A673 (cell line): ENCODE measurements at regions not wholly inside any gene's neighbourhood (a gene's known extent, or its start where the extent isn't known, plus 50 kb on each side); places are given as distances from the start of the nearest gene placed in this dataset.

Experiments
- BruUV-seq: library from RNA; stranded (reverse); fragments of 400-500 nt; replicated peaks from 2 replicates; lab custom pipeline; 2021; lab: Mats Ljungman, UMichigan
- CTCF ChIA-PET: fragments of 300-600 bp; sonication (Branson Sonifier 250); formaldehyde crosslinking; loops from one replicate; lab custom pipeline; 2022; ENCODE audit warnings: antibody characterized with exemption; lab: Charles Lee
- POLR2A ChIA-PET: fragments of 300-600 bp; sonication (Branson Sonifier 250); formaldehyde crosslinking; loops from one replicate; lab custom pipeline; 2022; ENCODE audit warnings: antibody characterized with exemption; ENCODE audit not compliant: low non-redundant PET; lab: Charles Lee
- DNase-seq: peaks from one replicate; pipeline ENCODE4 v3.0.0-alpha.2; 2015; ENCODE audit warnings: low spot score
- H3K27ac ChIP-seq: fragments of 200-600 bp; sonication (generic); 2 replicates; pipeline ENCODE4 v1.5.1; 2016; ENCODE audit warnings: mixed run types, low read depth, mild to moderate bottlenecking, mixed read lengths, antibody characterized with exemption, low read length; ENCODE audit not compliant: poor library complexity, severe bottlenecking
- H3K27me3 ChIP-seq: fragments of 200-600 bp; sonication (generic); replicated peaks from 2 replicates; pipeline ENCODE4 v1.6.1; 2017; ENCODE audit warnings: mixed run types, low read depth, mild to moderate bottlenecking, mixed read lengths, antibody characterized with exemption, low read length; ENCODE audit not compliant: insufficient read depth, poor library complexity
- H3K36me3 ChIP-seq: fragments of 200-600 bp; sonication (generic); 2 replicates; pipeline ENCODE4 v1.6.1; 2016; ENCODE audit warnings: mixed run types, mild to moderate bottlenecking, mixed read lengths, antibody characterized with exemption, low read length; ENCODE audit not compliant: insufficient read depth, poor library complexity, severe bottlenecking
- H3K4me1 ChIP-seq: fragments of 200-600 bp; sonication (generic); 2 replicates; pipeline ENCODE4 v1.6.1; 2017; ENCODE audit warnings: mixed run types, mild to moderate bottlenecking, mixed read lengths, antibody characterized with exemption, low read length; ENCODE audit not compliant: insufficient read depth, poor library complexity, severe bottlenecking
- H3K4me3 ChIP-seq: fragments of 200-600 bp; sonication (generic); 2 replicates; pipeline ENCODE4 v1.5.1; 2016; ENCODE audit warnings: low read depth, mixed run types, mild to moderate bottlenecking, mixed read lengths, low read length; ENCODE audit not compliant: poor library complexity, severe bottlenecking
- H3K9me3 ChIP-seq: fragments of 200-600 bp; sonication (generic); 2 replicates; pipeline ENCODE4 v1.6.1; 2016; ENCODE audit warnings: mixed run types, low read depth, mild to moderate bottlenecking, mixed read lengths, antibody characterized with exemption, low read length; ENCODE audit not compliant: poor library complexity, severe bottlenecking
- EZH2 ChIP-seq: fragments of 200-600 bp; sonication (generic); IDR thresholded peaks from 2 replicates; pipeline ENCODE4 v1.6.1; 2017; ENCODE audit warnings: borderline replicate concordance, low read depth, mild to moderate bottlenecking, mixed read lengths, antibody characterized with exemption, low read length; ENCODE audit not compliant: poor library complexity, severe bottlenecking
- intact Hi-C: fragments of 100-400 bp; cut with micrococcal nuclease; formaldehyde crosslinking; loops from one replicate; pipeline ENCODE4 v1.10.0; 2022; ENCODE audit not compliant: unreplicated experiment
- TF ChIP-seq, protein P1 (sequence below): fragments of 300-800, 200-600 bp; sonication (generic); conservative IDR thresholded peaks from 2 replicates; pipeline ENCODE4 v1.5.1; 2017; ENCODE audit warnings: low read depth, mild to moderate bottlenecking, antibody characterized with exemption, low read length, moderate library complexity, mixed read lengths

GRCh38 chr3:81853431-81853830 is 92.0 kb upstream of the GBE1 start:
- no TSS peak for BruUV-seq
- H3K27ac ChIP-seq, result no peak overlapping the region
- peaks cover 2% of the 10 kb centered on the region for H3K27me3 ChIP-seq
- no peaks in the 10 kb centered on the region for H3K36me3 ChIP-seq
- intact Hi-C loops, result no loop called here
- no peak for DNase-seq
- POLR2A ChIA-PET, result no interaction called here
- CTCF ChIA-PET, result no interaction called here
- no peaks in the 10 kb centered on the region for H3K9me3 ChIP-seq
- H3K4me3 ChIP-seq, result no peak overlapping the region
- no peaks in the 10 kb centered on the region for H3K4me1 ChIP-seq
- TF ChIP-seq, protein P1, sequence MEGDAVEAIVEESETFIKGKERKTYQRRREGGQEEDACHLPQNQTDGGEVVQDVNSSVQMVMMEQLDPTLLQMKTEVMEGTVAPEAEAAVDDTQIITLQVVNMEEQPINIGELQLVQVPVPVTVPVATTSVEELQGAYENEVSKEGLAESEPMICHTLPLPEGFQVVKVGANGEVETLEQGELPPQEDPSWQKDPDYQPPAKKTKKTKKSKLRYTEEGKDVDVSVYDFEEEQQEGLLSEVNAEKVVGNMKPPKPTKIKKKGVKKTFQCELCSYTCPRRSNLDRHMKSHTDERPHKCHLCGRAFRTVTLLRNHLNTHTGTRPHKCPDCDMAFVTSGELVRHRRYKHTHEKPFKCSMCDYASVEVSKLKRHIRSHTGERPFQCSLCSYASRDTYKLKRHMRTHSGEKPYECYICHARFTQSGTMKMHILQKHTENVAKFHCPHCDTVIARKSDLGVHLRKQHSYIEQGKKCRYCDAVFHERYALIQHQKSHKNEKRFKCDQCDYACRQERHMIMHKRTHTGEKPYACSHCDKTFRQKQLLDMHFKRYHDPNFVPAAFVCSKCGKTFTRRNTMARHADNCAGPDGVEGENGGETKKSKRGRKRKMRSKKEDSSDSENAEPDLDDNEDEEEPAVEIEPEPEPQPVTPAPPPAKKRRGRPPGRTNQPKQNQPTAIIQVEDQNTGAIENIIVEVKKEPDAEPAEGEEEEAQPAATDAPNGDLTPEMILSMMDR, result no peak
- no peak for TF ChIP-seq EZH2

DNA sequence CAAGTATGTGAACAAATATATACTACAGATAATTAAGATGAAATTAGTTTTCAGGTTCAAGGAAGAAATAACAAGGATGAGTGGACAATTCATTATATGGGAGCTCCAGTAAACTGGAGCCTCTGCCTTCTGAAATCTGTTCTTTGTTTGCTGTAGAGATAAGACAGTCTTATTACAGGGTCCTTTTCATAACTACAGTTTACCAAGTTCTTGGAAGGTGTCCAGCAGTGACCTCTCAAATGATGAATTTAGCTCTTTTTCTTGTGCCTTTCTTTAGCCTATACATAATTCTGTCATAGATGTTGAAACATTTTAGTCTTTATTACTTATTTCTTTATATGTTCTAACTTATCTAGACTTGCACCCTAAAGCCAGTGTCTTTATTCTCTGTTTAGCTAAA is 89.7 kb upstream of the GBE1 start:
- TF ChIP-seq, protein P1, result no peak
- no peak for TF ChIP-seq EZH2
- CTCF ChIA-PET, result no interaction called here

GRCh38 chr3:81846988-81847387 is 85.5 kb upstream of the GBE1 start:
- intact Hi-C loops, result no loop called here
- POLR2A ChIA-PET, result no interaction called here
- no peaks in the 10 kb centered on the region for H3K4me1 ChIP-seq
- no peak overlapping the region for H3K27ac ChIP-seq
- no peak for DNase-seq
- H3K36me3 ChIP-seq, result no peaks in the 10 kb centered on the region
- CTCF ChIA-PET, result no interaction called here
- H3K4me3 ChIP-seq, result no peak overlapping the region
- TF ChIP-seq EZH2, result no peak
- no TSS peak for BruUV-seq
- no peaks in the 10 kb centered on the region for H3K27me3 ChIP-seq
- no peaks in the 10 kb centered on the region for H3K9me3 ChIP-seq

More for the DNA sequence above, 89.7 kb upstream of the GBE1 start:
- no peak overlapping the region for H3K27ac ChIP-seq
- peaks cover 2% of the 10 kb centered on the region for H3K27me3 ChIP-seq
- H3K36me3 ChIP-seq, result no peaks in the 10 kb centered on the region
- no peak for DNase-seq
- POLR2A ChIA-PET, result no interaction called here
- H3K9me3 ChIP-seq, result no peaks in the 10 kb centered on the region
- BruUV-seq, result no TSS peak
- intact Hi-C loops, result no loop called here
- no peaks in the 10 kb centered on the region for H3K4me1 ChIP-seq
- no peak overlapping the region for H3K4me3 ChIP-seq

DNA sequence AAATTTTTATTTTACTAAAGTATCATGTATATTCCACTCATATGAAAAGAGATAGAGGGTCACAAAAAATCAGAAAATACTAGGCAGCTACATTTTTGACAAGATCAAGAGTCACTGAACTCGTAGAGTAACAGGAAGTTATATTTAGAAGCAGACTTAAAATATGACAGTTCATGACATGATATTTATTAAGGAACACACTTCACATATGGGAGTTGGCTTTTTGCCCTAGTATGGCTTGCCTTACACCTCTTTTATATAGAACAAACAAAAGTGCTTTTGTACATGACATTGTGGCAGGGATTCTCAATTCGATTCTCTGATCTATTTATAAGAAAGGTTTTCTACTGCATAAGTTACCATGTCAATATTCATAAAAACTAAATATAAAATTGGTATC is 80.1 kb upstream of the GBE1 start:
- H3K9me3 ChIP-seq, result no peaks in the 10 kb centered on the region
- no peaks in the 10 kb centered on the region for H3K4me1 ChIP-seq
- no peak overlapping the region for H3K4me3 ChIP-seq
- no peak for TF ChIP-seq EZH2
- TF ChIP-seq, protein P1, result no peak
- no peaks in the 10 kb centered on the region for H3K36me3 ChIP-seq
- intact Hi-C loops, result no loop called here
- no peaks in the 10 kb centered on the region for H3K27me3 ChIP-seq
- BruUV-seq, result no TSS peak
- ChIA-PET CTCF (no interaction called here), POLR2A (no interaction called here)
- H3K27ac ChIP-seq, result no peak overlapping the region
- DNase-seq, result no peak
